Activated naive CD4-positive, alpha-beta T cell treated with anti-CD3 and anti-CD28 coated beads for 36 hours (primary cell): ENCODE measurements at regions not wholly inside any gene's neighbourhood (a gene's known extent, or its start where the extent isn't known, plus 50 kb on each side); places are given as distances from the start of the nearest gene placed in this dataset.

ENCODE experiments used
- CTCF ChIA-PET: fragments of 350-600 bp; sonication (Branson Sonifier 250); formaldehyde crosslinking; loops from one replicate; lab custom pipeline; 2021; ENCODE audit warnings: antibody characterized with exemption; lab: Charles Lee
- DNase-seq: peaks from one replicate; pipeline ENCODE4 v3.0.0-alpha.2; 2020
- H3K27ac Mint-ChIP-seq: one replicate; pipeline ENCODE4 v1.8.0; 2021; ENCODE audit warnings: mild to moderate bottlenecking, mixed read lengths
- H3K27me3 Mint-ChIP-seq: one replicate; pipeline ENCODE4 v1.8.0; 2021; ENCODE audit warnings: low read depth, mixed read lengths
- H3K36me3 Mint-ChIP-seq: one replicate; pipeline ENCODE4 v1.8.0; 2021; ENCODE audit warnings: low read depth, mixed read lengths
- H3K4me1 Mint-ChIP-seq: one replicate; pipeline ENCODE4 v1.8.0; 2021; ENCODE audit warnings: low read depth, mixed read lengths
- H3K4me3 Mint-ChIP-seq: one replicate; pipeline ENCODE4 v1.8.0; 2021; ENCODE audit warnings: mild to moderate bottlenecking, moderate library complexity, mixed read lengths
- H3K9me3 Mint-ChIP-seq: one replicate; pipeline ENCODE4 v1.8.0; 2021; ENCODE audit warnings: mixed read lengths
- intact Hi-C: fragments of 100-400 bp; cut with micrococcal nuclease; formaldehyde crosslinking; loops from one replicate; pipeline ENCODE4 v1.15.1; 2023

DNA sequence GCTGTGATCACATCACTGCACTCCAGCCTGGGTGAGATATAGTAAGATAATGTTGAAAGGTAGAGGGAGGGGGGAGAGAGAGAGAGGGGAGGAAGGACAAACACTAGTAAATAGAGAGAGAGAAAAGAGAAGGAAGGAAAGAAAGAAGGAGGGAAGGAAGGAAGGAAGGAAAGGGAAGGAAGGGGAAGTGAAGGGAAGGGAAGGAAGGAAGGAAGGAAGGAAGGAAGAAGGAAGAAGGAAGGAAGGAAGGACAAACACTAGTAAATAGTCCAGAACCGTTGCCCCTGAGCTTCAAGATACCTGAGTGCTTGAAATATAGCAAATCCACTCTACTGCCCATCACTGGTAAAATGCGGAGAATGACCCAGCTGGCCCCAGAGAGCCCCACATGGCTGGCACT lies 156.5 kb upstream of the ZNF507 start:
- Mint-ChIP-seq H3K4me1 (no peaks in the 10 kb centered on the region), H3K27me3 (peaks cover 12% of the 10 kb centered on the region), H3K4me3 (no peak overlapping the region), H3K9me3 (no peaks in the 10 kb centered on the region), H3K27ac (no peak overlapping the region), H3K36me3 (no peaks in the 10 kb centered on the region)
- CTCF ChIA-PET, result interaction anchor here (0.6 kb wide), 1 partner anchor 1720 kb away, joined by 3 read pairs; no protein-coding TSS in a partner anchor
- intact Hi-C loops, result no loop called here
- DNase-seq, result no peak

GRCh38 chr19:32189956-32190706 lies 155.3 kb upstream of the ZNF507 start:
- H3K27ac Mint-ChIP-seq, result no peak overlapping the region
- no peak for DNase-seq

GRCh38 chr19:32191921-32192320 lies 153.5 kb upstream of the ZNF507 start:
- Mint-ChIP-seq H3K9me3 (no peaks in the 10 kb centered on the region), H3K36me3 (no peaks in the 10 kb centered on the region), H3K4me3 (no peak overlapping the region), H3K27me3 (peaks cover 9% of the 10 kb centered on the region), H3K4me1 (no peaks in the 10 kb centered on the region), H3K27ac (no peak overlapping the region)
- DNase-seq, result no peak
- CTCF ChIA-PET, result no interaction called here
- intact Hi-C loops, result no loop called here

More at GRCh38 chr19:32189956-32190706, 155.3 kb upstream of the ZNF507 start:
- Mint-ChIP-seq H3K9me3 (no peaks in the 10 kb centered on the region), H3K4me1 (no peaks in the 10 kb centered on the region), H3K27me3 (peaks cover 12% of the 10 kb centered on the region), H3K4me3 (no peak overlapping the region), H3K36me3 (no peaks in the 10 kb centered on the region)
- CTCF ChIA-PET, result no interaction called here
- intact Hi-C loops, result no loop called here

DNA sequence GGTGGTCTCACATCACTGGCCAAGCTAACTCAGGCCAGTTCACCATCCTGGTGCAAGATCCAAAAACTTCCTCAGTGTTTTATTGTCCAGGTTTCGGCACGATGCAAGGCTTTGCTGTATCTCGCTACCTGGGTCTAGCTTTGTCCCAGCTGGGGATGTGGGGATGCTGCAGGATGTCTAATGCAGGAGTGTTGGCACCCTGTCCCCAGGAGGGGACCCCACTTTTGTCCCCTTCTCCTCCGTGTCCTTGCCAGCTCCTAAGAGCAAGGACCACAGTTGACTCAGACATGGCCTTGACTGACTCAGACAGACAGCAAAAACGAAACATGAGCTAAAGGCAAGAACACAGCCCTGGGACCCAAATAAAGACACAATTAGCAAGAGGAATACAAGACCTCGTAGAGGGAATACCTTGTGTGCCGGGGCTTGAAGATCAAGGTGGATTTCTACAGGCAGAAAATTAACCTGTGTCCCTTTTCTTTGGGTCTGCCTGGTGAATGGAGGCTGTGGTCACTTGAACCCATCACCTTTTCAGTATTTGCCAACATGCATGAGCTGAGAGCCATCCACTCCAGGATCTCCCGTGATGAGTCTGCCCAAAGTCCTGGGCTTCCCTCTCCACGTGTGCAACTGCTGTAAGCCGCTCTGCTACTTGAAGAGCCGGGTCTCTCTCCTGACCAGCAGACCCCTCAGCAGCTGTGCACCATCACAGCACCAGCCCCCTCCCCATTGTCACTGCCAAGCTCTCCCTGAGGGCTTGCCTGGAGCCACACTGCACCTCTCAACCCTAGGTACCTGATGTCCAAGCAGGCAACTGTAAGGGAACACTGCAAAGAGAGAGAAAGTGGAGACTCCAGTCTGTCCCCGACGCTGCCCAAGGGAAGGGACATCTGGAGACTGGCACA lies 149.5 kb upstream of the ZNF507 start:
- DNase-seq, result no peak
- Mint-ChIP-seq H3K36me3 (no peaks in the 10 kb centered on the region), H3K4me3 (no peak overlapping the region), H3K4me1 (no peaks in the 10 kb centered on the region), H3K9me3 (no peaks in the 10 kb centered on the region), H3K27me3 (peaks cover 5% of the 10 kb centered on the region), H3K27ac (no peak overlapping the region)
- intact Hi-C loops, result no loop called here
- CTCF ChIA-PET, result no interaction called here

DNA sequence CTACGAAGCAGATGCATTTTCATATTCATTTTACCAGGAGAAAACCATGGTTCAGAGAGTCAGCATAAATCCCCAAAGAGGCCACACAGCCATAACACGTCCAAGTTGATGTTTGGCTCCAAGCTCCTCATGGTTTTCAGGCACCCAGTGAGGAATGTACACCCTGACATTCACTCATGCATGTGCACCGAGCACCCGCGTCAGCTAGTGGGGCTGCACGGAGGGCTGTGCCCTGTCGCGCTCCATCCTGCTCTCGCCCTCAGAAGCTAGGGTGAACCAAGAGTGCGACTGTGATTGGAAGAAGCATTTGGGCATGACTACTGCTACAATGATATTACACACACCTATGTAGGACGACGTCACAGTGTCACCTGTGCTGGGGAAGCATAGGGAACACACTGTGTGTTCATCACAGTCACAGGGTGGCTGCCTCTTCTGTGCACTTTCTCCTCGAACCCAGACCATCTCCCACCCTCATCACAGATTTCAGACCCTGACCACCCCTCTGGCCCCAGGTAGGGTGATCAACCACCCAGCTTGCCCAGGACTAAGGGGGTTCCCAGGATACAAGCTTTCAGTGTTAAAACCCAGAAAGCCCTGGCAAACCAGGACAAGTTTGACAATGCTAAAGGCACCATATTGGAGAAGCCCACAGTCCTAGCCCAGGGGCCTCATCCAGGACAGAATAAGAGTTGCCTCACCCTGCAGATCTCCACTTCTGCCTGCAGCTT lies 148.6 kb upstream of the ZNF507 start:
- CTCF ChIA-PET, result no interaction called here
- peaks cover 5% of the 10 kb centered on the region for H3K4me1 Mint-ChIP-seq
- H3K27me3 Mint-ChIP-seq, result peaks cover 8% of the 10 kb centered on the region
- no peak overlapping the region for H3K4me3 Mint-ChIP-seq
- intact Hi-C loops, result no loop called here
- no peaks in the 10 kb centered on the region for H3K36me3 Mint-ChIP-seq
- H3K27ac Mint-ChIP-seq, result no peak overlapping the region
- no peaks in the 10 kb centered on the region for H3K9me3 Mint-ChIP-seq
- no peak for DNase-seq

DNA sequence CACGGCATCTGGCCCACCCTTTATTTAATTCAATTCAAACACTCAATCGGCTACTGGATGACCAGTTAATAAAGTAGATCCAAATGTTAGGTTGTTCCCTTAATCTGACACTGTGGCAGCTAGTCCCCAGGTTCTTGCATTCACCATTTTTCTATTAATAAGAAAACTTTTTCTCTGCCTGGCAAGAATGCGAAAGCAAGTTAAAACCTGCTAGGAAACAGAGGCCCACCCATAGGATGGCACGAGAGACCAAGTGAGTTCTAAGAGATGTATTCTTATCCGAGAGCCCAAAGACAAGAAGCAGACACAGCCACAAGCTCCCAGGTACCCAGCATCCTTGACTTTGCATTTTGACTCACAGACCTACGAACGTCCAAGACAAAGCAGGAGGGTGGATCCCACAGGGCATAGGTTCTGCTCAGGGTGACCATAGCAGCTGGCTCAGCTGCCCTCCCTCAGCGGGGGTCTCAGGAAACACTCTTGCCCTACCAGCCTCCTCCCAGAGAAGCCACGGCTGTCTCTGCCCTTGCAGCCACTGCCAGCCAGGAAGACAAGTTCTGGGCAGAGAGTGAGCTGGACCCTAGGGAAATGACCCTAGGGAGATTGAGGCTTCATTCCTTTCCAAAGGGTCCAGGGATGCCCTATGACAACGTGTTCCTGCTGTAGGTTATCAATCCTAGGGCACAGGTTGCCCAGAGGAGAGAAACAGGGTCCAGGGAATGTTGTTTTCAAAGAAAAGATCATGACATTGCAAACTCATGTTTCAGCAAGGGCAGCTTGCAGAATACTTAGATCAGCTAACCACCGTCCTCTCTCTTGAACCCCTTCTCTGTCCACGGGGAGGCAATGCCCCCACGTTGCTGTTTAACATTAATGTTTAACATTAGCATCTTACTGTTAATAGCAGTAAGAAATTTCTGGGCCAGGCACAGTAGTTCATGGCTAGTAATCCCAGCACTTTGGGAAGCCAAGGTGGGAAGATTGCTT lies 147.2 kb upstream of the ZNF507 start:
- Mint-ChIP-seq H3K27ac (no peak overlapping the region), H3K4me1 (peaks cover 6% of the 10 kb centered on the region), H3K4me3 (no peak overlapping the region), H3K36me3 (no peaks in the 10 kb centered on the region), H3K9me3 (no peaks in the 10 kb centered on the region), H3K27me3 (peaks cover 14% of the 10 kb centered on the region)
- CTCF ChIA-PET, result no interaction called here
- no peak for DNase-seq
- intact Hi-C loops, result no loop called here

GRCh38 chr19:32199501-32200040 lies 145.8 kb upstream of the ZNF507 start:
- H3K4me1 Mint-ChIP-seq, result peaks cover 6% of the 10 kb centered on the region

DNA sequence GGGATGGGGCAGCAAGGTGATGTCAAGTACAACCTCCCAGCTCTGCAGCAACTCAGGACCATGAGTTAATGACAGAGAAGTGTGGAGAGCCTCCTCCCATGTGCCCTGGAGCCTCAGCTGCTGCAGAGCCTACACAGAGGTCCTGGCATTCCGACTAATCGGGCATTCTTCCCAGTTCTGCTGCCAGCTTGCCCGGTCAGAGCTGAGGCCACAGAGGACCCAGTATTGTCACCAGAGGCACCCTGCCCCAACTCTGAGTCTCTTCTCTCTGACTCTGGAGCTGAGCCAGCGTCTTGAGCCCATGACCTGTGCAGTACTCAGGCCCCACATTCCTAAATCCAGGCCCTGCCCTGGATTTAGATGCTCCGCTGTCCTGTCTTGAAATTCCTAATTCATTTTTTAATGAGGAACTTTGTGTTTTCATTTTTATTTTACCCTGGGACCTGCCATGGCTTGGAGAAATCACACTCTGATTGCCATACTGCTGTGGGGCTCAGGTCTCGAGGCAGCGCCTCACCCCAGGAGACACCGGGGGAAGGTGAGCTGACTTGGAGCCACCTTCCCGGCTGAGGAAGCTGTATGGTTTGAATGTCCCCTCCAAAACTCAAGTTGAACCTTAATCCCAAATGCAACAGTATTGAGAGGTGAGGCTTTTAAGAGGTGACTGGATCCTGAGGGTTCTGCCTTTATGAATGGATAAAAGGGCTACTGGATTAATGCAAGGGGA lies 144.9 kb upstream of the ZNF507 start:
- no peaks in the 10 kb centered on the region for H3K9me3 Mint-ChIP-seq
- no peak overlapping the region for H3K4me3 Mint-ChIP-seq
- intact Hi-C loops, result loop anchor here (1.0 kb wide), 1 partner anchor 23 kb away; no protein-coding TSS in a partner anchor
- H3K36me3 Mint-ChIP-seq, result no peaks in the 10 kb centered on the region
- peaks cover 13% of the 10 kb centered on the region for H3K27me3 Mint-ChIP-seq
- peaks cover 6% of the 10 kb centered on the region for H3K4me1 Mint-ChIP-seq
- CTCF ChIA-PET, result no interaction called here
- no peak overlapping the region for H3K27ac Mint-ChIP-seq
- no peak for DNase-seq

More at GRCh38 chr19:32199501-32200040, 145.8 kb upstream of the ZNF507 start:
- intact Hi-C loops, result no loop called here
- no peaks in the 10 kb centered on the region for H3K9me3 Mint-ChIP-seq
- peaks cover 13% of the 10 kb centered on the region for H3K27me3 Mint-ChIP-seq
- CTCF ChIA-PET, result no interaction called here
- H3K36me3 Mint-ChIP-seq, result no peaks in the 10 kb centered on the region
- no peak for DNase-seq
- no peak overlapping the region for H3K27ac Mint-ChIP-seq
- no peak overlapping the region for H3K4me3 Mint-ChIP-seq

DNA sequence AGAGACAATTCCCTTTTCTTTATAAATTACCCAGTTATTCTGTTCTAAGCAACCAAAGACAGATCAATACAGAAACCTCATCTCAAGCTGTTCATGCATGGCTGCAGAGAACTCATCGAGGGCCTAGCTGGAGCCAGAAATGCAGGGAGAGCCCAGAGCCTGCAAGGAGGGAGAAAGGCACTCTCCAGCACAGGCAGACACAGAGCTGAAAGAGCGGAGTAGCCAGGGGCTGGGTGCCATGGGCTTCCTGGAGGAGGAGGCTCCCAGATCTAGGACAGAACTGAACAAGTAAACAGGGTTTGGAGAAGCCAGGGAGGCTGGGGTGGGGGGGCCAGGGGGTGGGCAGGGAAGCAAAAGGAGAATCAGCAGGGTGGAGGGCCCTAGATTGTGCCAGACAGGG lies 144.2 kb upstream of the ZNF507 start:
- H3K4me1 Mint-ChIP-seq, result peaks cover 6% of the 10 kb centered on the region
- H3K27me3 Mint-ChIP-seq, result peaks cover 18% of the 10 kb centered on the region
- intact Hi-C loops, result loop anchor here (1.0 kb wide), 1 partner anchor 22 kb away; no protein-coding TSS in a partner anchor
- CTCF ChIA-PET, result no interaction called here
- no peak for DNase-seq
- H3K4me3 Mint-ChIP-seq, result no peak overlapping the region
- H3K9me3 Mint-ChIP-seq, result no peaks in the 10 kb centered on the region
- H3K27ac Mint-ChIP-seq, result no peak overlapping the region
- H3K36me3 Mint-ChIP-seq, result no peaks in the 10 kb centered on the region

GRCh38 chr19:32201636-32202051 lies 143.8 kb upstream of the ZNF507 start:
- DNase-seq, result peak; percentile 55
- Mint-ChIP-seq H3K27me3 (peaks cover 18% of the 10 kb centered on the region), H3K36me3 (no peaks in the 10 kb centered on the region), H3K4me1 (peaks cover 6% of the 10 kb centered on the region), H3K4me3 (no peak overlapping the region), H3K9me3 (no peaks in the 10 kb centered on the region), H3K27ac (no peak overlapping the region)
- CTCF ChIA-PET, result no interaction called here
- intact Hi-C loops, result loop anchor here (1.0 kb wide), 1 partner anchor 22 kb away; no protein-coding TSS in a partner anchor
